NCI-H2107 (cell line): ENCODE measurements at regions not wholly inside any gene's neighbourhood (a gene's known extent, or its start where the extent isn't known, plus 50 kb on each side); places are given as distances from the start of the nearest gene placed in this dataset.

Source experiments
- DNase-seq: peaks from one replicate; lab custom pipeline; 2025; lab: John Stamatoyannopoulos, UW

DNA sequence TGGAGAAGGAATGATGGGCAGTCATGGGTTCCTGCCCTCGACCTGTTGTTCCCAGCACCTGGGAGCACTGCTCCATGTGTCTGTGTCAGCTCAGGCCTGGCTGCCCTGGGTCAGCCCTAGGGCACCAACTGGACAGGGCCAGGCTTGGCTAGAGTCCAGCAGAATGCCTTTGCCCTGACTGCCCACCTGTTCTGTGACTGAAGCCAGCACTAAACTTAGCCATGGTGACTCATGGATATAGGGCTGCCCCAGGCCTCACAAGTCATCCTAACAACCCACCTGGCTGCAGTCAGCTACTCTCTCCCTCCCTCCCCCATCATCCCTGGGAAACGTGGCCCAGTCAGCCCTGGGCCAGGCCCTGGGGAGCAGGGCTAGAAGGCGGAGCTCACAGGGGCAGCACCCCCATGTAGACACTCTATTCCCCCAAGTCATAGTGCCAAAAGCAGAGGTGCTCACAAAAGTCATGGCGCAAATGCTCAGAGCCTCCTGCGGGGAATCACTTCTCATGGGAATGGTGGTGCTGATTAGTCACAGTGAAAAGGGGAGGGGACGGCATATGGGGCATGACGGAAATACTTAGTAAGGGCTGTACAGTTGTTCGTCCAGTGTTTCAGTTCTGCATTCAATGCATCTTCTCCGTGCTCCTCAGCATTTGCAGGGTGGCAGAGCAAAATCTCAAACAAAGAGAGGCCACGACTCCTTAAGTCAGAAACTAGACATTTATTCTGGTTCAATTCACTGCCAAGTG is 52.0 kb upstream of the NTF3 start:
- DNase-seq, result no peak
